Kidney (tissue), 13 donors: ENCODE measurements at regions not wholly inside any gene's neighbourhood (a gene's known extent, or its start where the extent isn't known, plus 50 kb on each side); places are given as distances from the start of the nearest gene placed in this dataset.

ENCODE experiments used
- DNase-seq, 5 donors: peaks; one replicate each; pipeline ENCODE4 v3.0.0-alpha.2; 2013 to 2020
- FAIRE-seq: peaks from 2 replicates; lab custom pipeline; 2012; peaks lifted over from hg19 to GRCh38; lab: Jason Lieb, UNC
- H3K27ac ChIP-seq, 2 donors: one replicate each; pipeline ENCODE4 v1.7.0; 2013; ENCODE audit warnings: low read depth in 2 of 2, low read length in 2 of 2, inconsistent platforms in 1 of 2
- H3K27me3 ChIP-seq: one replicate; pipeline ENCODE4 v1.7.1; 2013; ENCODE audit warnings: low read length, inconsistent platforms; ENCODE audit not compliant: control insufficient read depth, insufficient read depth
- H3K36me3 ChIP-seq, 3 donors: one replicate each; pipeline versions ENCODE4 v1.7.0 to v1.7.1; 2013; ENCODE audit warnings: low read length in 3 of 3, control low read depth in 1 of 3, inconsistent platforms in 1 of 3; ENCODE audit not compliant: insufficient read depth in 3 of 3, control insufficient read depth in 2 of 3
- H3K4me1 ChIP-seq, 3 donors: one replicate each; pipeline versions ENCODE4 v1.7.0 to v1.7.1; 2013; ENCODE audit warnings: low read length in 3 of 3, inconsistent platforms in 1 of 3, low read depth in 1 of 3; ENCODE audit not compliant: control insufficient read depth in 2 of 3, insufficient read depth in 2 of 3
- H3K4me3 ChIP-seq, 3 donors: one replicate each; pipeline versions ENCODE4 v1.7.0 to v1.8.1; 2013; ENCODE audit warnings: low read length in 3 of 3, control low read depth in 1 of 3, inconsistent platforms in 1 of 3
- H3K9ac ChIP-seq, 3 donors: one replicate each; pipeline versions ENCODE4 v1.7.0 to v1.7.1; 2013; ENCODE audit warnings: low read length in 3 of 3, control low read depth in 1 of 3, inconsistent platforms in 1 of 3
- H3K9me3 ChIP-seq, 3 donors: one replicate each; pipeline versions ENCODE4 v1.7.0 to v1.7.1; 2013; ENCODE audit warnings: low read length in 3 of 3, control low read depth in 1 of 3, inconsistent platforms in 1 of 3; ENCODE audit not compliant: control insufficient read depth in 2 of 3, insufficient read depth in 1 of 3
- CTCF ChIP-seq: IDR thresholded peaks from 3 replicates; pipeline ENCODE4 v1.5.1; 2012; ENCODE audit warnings: mild to moderate bottlenecking, moderate library complexity, borderline replicate concordance; ENCODE audit not compliant: insufficient read depth; ENCODE audit errors: extremely low read depth
- intact Hi-C: fragments of 100-400 bp; cut with DNase I; formaldehyde crosslinking; loops from one replicate; pipeline ENCODE4 v1.11.1; 2022
- donor health status: control.
- donor health status: control.
- donor health status: control.
- donor health status: control.
- donor health status: control.
- donor health status: DM: yes; HTN: yes; CAD: no.
- donor health status: Normal renal cell carcinoma (clear cell type).

GRCh38 chr15:38714309-38715072 is 149.9 kb upstream of the RASGRP1 start:
- Histone ChIP-seq H3K27ac (no peak overlapping the region), H3K9ac (no peak overlapping the region), H3K27me3 (no peaks in the 10 kb centered on the region), H3K9me3 (no peaks in the 10 kb centered on the region), H3K36me3 (no peaks in the 10 kb centered on the region), H3K4me1 (no peaks in the 10 kb centered on the region), H3K4me3 (no peak overlapping the region)
- intact Hi-C loops, result no loop called here
- DNase-seq (no peak), FAIRE-seq (no peak)
- TF ChIP-seq CTCF, result no peak

- Histone ChIP-seq H3K9me3 (no peaks in the 10 kb centered on the region), H3K4me1 (no peaks in the 10 kb centered on the region), H3K4me3 (no peak overlapping the region), H3K9ac (no peak overlapping the region), H3K36me3 (no peaks in the 10 kb centered on the region), H3K27ac (no peak overlapping the region), H3K27me3 (no peaks in the 10 kb centered on the region)
- FAIRE-seq (no peak), DNase-seq (no peak)
- no peak for TF ChIP-seq CTCF
- intact Hi-C loops, result no loop called here
These were observed 156.4 kb upstream of the RASGRP1 start for GRCh38 chr15:38720893-38721567.

- Histone ChIP-seq H3K27ac (no peak overlapping the region), H3K27me3 (no peaks in the 10 kb centered on the region), H3K9ac (no peak overlapping the region), H3K4me1 (no peaks in the 10 kb centered on the region), H3K9me3 (no peaks in the 10 kb centered on the region), H3K4me3 (no peak overlapping the region), H3K36me3 (no peaks in the 10 kb centered on the region)
- no peak for DNase-seq
- no peak for TF ChIP-seq CTCF
- intact Hi-C loops, result no loop called here
- no peak for FAIRE-seq
These were observed 156.9 kb upstream of the RASGRP1 start for GRCh38 chr15:38721568-38721945.
